Transverse colon (tissue), 4 donors: ENCODE measurements at regions not wholly inside any gene's neighbourhood (a gene's known extent, or its start where the extent isn't known, plus 50 kb on each side); places are given as distances from the start of the nearest gene placed in this dataset.

Source experiments
- POLR2AphosphoS5 ChIP-seq, 3 donors: sonication (generic); formaldehyde crosslinking; IDR thresholded peaks; one replicate each; pipeline ENCODE4 v1.6.1; 2016; ENCODE audit warnings: antibody characterized with exemption in 3 of 3
- TF ChIP-seq, protein P1 (sequence below), 5 experiments: fragments of 200-600 bp in 3 of 5; fragments of 450-650 bp in 2 of 5; sonication (generic) in 3 of 5; IDR thresholded peaks; 1 replicate in 2 of 5; 2 replicates in 3 of 5; pipeline ENCODE4 v1.5.1; 2016 to 2017; ENCODE audit warnings: antibody characterized with exemption in 5 of 5, inconsistent platforms in 3 of 5, mild to moderate bottlenecking in 2 of 5, moderate library complexity in 1 of 5

DNA sequence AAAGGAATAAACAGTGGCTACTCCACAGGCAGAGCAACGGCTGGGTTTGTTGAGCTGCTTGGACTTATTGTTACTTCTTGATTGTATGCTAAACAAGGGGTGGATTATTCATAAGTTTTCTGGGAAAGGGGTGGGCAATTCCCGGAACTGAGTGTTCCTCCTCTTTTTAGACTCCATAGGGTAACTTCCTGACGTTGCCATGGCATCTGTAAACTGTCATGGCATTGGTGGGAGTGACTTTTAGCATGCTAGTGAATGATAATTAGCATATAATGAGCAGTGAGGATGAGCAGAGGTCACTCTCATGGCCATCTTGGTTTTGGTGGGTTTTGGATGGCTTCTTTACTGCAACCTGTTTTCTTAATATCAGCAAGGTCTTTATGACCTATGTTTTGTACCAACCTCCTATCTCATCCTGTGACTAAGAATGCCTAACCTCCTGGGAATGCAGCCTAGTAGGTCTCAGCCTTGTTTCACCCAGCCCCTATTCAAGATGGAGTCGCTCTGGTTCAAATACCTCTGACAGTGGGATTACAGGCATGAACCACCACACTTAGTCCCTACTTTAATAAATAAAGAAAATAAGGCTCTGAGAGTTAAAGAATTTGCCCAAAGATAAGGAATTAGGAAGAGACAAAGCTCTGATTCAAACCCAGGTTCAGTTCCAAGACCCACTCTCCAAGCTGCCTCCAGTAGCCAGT is 65.6 kb upstream of the CLMP start:
- no peak for TF ChIP-seq POLR2AphosphoS5 (IDR thresholded peaks at IDR 0.05)
- TF ChIP-seq, protein P1, sequence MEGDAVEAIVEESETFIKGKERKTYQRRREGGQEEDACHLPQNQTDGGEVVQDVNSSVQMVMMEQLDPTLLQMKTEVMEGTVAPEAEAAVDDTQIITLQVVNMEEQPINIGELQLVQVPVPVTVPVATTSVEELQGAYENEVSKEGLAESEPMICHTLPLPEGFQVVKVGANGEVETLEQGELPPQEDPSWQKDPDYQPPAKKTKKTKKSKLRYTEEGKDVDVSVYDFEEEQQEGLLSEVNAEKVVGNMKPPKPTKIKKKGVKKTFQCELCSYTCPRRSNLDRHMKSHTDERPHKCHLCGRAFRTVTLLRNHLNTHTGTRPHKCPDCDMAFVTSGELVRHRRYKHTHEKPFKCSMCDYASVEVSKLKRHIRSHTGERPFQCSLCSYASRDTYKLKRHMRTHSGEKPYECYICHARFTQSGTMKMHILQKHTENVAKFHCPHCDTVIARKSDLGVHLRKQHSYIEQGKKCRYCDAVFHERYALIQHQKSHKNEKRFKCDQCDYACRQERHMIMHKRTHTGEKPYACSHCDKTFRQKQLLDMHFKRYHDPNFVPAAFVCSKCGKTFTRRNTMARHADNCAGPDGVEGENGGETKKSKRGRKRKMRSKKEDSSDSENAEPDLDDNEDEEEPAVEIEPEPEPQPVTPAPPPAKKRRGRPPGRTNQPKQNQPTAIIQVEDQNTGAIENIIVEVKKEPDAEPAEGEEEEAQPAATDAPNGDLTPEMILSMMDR (IDR thresholded peaks at IDR 0.05), result no peak
